GM19455 (cell line): ENCODE measurements at regions not wholly inside any gene's neighbourhood (a gene's known extent, or its start where the extent isn't known, plus 50 kb on each side); places are given as distances from the start of the nearest gene placed in this dataset.

Source experiments
- ATAC-seq: cut with Tn5 transposase; IDR thresholded peaks from one replicate; pipeline ENCODE4 v1.9.1; 2021; ENCODE audit not compliant: unreplicated experiment

DNA sequence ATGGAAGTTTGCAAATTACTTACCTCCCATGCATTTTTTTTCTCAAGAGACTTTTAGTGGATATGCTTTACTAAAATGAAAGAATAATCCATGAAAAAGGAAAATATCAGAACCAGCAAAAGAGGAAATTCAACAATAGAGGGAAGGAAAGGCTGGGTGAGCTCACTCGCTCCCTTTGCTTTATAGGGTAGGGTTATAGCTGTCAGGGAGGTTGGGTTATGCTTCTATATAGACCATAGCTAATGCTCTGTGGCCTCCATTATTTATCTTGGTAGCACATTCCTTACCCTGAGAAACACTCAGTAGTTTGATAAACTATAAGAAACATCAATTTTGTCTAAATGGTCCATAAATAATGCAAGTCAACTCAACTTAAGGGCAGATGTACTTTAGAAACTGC is 215.9 kb upstream of the FAR2 start:
- ATAC-seq, result no peak

DNA sequence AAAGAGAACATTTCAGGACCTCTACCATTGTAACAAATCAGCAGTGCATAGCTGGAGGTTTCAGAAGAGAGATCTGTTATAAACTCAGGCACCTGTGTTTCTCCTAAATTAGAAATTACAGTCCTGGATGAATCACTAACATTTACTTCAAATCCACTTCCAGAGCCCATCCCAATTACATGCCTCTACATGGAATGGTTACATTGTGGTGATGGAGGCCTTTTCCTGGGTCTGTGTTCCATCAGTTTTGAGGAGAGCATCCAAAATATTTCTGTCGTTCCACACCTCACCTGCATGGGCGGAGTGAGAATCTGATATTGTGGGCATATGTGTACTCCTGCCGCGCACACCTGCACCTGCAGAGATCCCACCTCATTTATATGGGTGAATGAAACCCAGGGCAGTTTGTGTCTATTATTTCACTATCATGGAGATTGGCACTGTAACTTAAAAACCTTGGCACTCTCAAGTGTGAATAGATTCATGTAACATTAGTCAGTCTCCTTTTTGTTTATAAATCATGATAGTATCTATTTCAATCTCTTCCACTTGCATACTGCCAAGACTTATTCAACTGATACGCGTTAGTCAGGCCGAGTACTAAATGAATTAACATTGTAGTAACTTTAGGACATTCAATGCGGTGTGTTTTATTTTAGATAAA is 215.1 kb upstream of the FAR2 start:
- ATAC-seq, result no peak

DNA sequence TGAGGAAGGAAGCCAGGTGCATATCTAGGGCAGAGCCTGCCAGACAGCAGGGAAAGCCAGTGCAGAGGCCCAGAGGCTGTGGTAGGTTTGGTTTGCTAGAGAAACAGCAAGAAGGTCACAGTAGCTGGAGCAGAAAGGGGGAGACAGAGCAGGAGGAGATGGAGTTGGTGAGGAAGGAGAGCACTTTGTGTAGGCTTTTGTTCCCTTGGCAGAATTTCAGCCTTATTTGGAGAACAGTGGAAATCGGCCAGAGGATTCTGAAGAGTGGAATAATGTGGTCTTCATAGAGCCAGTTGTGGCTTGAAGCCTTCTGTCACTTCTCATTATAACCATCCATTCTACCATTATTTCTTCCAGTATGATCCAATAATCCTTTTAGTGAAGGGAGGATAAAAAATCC is 212.9 kb upstream of the FAR2 start:
- no peak for ATAC-seq

DNA sequence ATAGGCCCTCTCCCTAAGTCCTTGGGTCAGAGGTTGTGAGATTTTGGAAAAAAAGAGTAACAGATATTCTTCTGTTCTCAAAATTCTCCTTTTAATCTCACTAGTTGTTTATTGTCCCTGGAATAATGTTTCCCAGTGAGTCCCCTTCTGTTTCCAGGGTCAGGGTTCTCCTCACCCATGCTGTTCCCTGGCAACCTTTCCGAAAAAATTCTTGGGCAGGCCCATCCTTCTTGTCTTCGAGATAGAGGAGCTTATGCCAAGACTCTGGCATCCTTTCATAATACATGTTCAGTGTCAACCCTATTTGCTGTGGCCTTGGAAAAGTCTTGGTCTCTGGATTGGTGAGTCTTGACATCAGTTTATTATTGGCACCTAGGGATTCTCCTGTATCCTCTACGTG is 212.4 kb upstream of the FAR2 start:
- no peak for ATAC-seq

DNA sequence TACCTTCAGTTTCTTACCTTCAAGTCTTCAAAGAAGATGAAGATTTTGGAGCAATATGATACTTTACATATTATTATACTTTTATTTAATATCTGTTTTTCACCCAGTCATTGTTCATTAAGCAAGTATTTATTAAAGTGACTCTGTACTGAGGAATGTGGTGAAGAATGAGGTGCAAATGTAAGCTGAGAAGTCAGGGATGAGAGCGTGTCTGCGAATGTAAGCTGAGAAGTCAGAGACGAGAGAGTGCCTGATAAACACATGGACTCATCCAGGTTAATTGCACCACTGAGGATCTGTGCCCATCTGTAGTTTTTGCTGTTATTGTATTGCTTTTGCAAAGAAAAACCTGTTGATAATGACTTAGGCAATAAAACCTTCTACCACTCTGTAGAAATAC is 211.9 kb upstream of the FAR2 start:
- ATAC-seq, result no peak

DNA sequence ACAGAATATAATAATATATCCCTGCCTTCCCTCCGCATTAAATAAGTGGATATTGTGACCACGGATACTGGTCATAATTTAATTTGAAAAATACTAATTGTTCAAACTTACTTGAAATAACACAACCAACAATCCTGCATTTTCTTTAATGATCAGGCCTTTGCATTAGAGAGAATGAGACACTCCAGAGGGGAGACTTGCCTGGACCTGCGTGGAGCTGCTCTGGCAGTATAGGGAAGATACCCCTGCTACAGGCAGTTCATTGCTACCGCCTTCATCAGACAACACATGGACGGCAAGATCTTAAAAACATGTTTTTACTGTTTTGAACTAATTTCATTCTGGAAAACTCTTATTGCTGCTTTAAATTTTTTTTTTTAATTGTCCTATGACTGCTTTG is 211.0 kb upstream of the FAR2 start:
- no peak for ATAC-seq

DNA sequence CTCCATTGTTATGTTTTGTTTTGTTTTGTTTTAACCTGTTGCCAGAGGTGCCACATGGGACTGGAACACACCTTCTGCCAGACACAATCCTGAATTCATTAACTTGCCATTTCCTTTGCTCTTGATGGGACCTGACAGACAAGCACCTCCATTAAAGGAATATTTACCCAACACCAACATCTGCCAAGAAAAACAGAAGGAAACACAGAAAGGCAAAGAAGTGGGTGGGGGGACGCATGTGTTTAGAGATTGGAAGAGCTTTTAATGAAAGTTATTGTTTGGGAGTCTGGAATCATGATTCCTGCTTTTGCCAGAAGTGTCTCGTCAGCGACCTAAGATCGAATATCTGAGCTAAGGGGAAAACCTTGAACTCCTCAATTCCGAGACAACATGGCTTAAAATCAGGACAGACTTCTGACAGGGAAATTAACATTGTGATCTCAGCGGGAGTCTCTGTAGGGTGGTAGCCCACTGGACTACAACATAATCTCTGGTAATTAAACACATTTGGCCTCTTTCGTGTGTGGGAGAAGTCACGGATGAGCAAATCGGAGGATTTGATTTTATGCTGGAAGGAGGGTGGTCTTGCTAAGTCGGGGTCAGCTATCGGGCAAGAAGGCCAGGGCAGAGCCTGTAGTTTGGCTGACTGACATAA is 210.4 kb upstream of the FAR2 start:
- no peak for ATAC-seq

DNA sequence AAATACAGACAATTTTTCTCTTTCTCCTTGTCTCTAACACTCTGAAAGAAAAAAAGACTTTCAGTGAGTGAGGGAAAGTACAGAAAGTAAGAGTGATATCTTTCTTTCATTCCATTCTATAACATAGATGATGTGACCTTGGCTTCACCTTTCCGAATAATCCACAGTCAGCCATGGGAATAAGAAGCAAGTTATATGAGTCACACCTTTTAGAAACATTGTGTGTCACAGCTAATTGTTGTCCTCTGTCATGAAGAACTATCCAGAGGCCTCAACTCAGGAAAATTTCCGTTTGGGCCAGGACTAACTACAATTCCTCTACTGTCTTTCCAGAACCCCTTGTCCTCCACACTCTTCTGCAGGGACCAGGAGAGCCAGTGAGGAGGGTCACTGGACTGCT is 209.7 kb upstream of the FAR2 start:
- ATAC-seq, result no peak

DNA sequence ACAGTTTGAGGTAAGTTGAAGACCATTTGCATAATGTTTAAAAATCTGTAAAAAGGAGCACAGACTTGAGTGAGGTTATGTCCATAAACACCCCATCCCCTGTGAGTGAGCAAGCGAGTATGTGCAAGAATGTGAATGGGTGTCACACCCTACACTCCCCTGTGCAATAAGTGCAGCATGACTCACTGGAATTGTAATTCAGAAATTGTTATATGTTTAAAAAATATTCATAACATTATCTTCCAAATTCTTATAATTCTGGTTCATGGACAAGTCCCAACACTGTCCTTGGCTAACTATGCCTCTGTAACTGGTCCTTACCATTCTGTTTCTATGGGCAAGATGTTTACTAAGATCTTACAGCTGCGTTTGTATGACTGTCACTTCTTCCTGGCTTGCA is 207.8 kb upstream of the FAR2 start:
- ATAC-seq, result no peak

DNA sequence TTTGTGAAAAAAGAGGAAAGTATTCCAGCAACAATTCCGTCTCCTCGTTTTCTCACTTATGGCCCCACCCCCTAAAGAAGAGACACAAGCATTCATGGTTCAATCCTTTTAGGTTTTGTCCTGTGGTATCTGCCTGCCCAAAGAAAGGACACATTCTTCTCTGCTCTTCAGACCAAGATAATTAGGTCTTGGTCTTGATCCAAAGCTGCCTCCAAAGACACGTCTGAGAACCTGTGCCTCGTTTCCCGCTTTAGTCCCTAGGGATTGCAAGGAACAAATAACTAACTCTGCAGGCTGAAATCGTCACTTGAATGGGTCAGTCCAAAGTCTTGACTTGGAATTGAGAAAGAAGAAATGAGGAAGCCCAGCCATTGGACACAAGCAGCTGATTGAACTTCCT is 202.7 kb upstream of the FAR2 start:
- ATAC-seq, result no peak

DNA sequence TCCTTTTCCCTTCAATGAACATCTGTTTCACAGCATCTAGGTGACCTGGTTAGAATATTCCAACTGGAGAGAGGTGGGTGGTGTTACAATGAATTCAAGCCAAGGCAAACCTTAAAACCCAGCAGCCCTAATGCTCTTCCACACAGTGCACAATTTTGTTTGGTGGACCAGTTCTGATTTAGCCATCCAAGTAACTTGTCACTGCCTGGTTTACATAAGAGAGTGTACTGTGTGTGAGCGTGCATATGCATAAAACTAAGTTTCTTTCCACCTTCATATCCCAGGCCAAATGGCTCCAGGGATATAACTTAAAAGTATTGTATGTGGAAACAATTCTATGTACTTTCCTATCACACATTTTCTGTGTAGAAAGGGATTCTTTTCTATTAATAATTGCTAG is 200.4 kb upstream of the FAR2 start:
- no peak for ATAC-seq

DNA sequence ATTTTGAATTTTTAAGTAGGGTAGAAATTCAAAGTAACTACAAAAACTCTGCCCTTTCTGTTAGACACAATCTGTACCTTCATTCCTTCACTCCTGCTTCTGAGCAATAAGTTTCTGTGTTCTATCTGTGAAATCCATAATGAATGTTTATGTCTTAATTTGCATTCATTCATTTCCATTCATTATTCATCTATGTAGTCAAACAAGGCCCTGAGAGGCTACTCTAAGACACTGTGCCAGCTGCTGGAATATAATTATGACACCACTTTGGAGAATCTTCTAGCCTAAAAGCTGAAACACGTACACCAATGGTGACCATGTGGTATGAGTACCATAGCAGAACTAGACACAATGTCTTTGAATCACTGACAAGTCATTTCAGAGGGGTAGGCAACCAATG is 199.9 kb upstream of the FAR2 start:
- no peak for ATAC-seq

DNA sequence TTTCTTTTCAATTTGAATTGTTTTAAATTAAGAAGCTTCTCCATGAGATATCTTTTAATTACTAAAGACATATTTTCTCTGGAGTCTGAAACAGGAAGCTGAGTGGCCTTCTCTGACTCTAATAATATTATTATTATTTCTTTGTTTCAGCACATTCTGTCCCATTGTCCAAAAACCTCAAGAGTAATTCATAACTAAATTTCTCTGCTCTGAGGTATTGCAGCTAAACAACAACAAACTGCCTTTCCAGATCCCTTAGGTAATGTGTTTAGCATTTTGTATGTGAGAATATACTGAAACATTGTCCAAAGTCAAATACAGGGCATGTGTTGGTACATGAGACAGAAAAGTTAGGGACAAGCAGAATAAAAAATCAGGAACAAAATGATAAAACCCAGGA is 199.0 kb upstream of the FAR2 start:
- no peak for ATAC-seq

DNA sequence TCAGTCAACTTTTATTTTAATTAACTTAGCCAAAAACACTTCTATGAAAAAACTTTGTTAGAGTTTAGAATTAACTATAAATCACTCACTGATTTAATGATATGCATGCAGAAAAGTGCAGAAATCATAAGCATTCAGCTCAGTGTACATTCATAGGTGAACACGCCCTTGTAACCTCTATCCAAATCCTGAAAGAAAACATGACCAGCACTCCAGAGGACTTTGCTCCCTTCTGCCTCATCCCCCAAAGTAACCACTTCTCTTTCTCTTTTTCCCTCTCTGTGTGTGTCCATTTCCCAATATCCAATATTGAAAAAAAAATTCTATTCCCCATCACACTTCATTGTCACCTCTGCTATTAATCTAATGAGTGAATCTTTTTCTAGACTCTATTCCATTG is 197.1 kb upstream of the FAR2 start:
- ATAC-seq, result no peak

DNA sequence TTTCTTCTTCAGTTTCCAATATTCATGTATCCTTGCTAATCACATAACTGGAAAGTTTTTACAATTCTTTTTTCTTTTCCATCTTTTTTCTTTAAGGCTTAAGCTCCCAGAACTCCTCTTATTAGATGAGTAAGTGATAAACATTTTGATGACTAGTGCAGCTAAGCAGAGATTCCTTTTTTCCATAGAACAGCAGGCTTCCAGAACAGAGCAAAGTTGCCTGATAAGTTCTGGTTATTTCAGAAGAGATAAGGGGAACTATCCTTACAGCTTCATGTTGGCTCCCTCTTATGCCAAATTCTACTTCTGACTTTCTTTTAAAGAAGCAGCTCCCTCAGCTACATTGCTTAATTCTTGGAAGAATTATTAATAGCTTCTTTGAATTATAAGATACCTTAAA is 194.7 kb upstream of the FAR2 start:
- no peak for ATAC-seq

DNA sequence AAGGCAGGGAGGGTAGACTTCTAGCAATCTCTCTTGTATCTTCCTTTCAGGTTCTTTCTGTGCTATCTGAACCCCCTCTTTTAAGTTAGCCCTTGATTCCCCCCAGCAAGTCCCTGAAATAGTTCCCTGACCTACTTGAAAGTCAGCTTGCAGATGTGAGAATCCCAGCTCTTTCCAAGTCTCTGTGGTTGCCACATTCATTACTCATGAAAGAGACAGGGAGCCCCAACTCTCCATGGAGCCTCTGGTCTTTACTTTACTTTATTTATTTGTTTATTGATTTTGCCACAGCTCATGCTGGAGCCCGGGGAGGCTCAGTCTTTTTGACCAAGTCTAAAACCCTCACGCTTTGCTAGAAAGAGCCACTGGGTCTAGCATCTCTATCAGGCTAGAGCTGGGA is 193.6 kb upstream of the FAR2 start:
- no peak for ATAC-seq

DNA sequence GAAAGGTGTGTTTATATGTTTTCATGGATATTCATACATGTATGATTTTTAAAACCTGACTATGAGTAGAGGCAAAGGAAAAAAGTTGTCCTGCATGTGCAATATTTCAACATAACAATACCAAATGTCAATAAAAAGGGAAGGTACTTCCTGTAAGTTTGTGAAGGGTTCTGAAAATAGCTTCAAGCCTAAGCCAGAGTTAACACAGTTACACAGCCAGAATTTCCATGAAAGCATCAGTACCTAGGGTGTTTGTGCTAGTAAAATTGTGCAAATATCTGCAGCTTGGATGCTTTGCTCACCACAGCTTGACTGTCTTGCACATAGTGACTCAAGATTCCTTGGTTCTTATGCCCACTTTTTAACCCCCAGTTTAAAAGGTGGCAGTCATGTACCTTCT is 193.1 kb upstream of the FAR2 start:
- no peak for ATAC-seq

DNA sequence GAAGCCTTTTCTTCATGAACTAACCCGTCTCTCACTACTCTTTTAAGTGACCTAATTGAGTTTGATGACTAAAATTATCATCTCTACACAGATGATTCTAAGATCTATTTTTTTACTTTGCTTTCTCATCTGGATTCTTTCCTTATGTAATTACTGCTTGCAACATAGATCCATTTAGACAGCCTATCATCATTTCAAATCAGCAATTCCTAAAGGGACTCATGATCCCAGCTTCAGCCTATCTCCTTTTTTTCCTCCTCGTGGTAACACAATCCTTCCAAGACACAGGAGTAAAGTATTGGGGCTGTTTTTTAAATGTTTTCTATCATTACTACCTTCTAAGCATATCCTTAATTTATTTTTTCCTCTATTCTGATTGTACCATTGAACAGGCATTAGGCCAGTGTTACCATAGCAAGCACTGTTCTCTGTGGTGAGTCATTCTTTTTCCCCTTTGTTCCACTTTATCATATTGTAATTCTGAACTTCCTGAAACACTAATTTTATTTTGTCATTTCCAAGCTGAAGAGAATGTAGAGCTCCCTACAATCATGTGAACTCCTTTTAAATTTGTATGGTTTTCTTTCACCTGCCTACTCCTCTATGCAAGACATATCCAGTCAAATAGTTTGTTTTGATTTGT is 190.4 kb upstream of the FAR2 start:
- ATAC-seq, result no peak

DNA sequence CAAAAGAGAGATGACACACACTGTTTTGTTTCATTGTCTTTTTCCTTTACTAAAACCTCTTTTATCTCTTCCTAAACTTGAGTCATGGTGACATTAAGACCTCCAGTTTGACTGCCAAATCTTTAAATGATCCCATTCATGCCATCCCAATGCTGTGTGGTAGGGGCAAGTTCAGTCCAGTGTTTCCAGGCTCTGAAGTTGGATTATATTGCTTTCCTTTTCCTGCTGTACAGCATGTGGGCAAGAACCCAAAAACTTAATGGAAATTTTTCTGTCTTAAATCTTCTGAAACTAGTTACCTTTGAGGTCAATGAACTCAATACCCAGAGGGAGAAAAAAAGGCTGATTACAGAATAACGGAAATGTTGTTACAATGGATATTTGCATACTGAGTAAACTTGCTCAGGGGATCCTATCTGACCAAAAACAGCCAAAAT is 187.1 kb upstream of the FAR2 start:
- ATAC-seq, result no peak

DNA sequence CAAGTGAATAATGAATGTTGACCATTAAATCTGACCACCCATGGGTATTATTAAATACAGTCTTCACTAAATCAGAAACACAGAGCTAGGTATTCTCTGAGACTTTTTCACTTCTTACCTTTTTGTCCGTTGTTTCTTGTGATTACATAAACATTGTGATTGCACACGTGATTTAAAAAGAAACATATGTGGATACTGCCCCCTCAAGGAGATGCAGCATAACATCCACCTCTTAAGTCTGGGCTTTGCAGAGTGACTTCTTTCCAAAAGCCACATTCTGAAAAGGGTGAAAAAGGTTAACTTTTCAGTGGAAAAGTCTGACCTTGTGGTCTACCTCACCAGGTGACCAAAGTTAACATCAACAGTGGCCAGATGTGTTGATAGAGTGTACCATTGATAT is 185.5 kb upstream of the FAR2 start:
- no peak for ATAC-seq

DNA sequence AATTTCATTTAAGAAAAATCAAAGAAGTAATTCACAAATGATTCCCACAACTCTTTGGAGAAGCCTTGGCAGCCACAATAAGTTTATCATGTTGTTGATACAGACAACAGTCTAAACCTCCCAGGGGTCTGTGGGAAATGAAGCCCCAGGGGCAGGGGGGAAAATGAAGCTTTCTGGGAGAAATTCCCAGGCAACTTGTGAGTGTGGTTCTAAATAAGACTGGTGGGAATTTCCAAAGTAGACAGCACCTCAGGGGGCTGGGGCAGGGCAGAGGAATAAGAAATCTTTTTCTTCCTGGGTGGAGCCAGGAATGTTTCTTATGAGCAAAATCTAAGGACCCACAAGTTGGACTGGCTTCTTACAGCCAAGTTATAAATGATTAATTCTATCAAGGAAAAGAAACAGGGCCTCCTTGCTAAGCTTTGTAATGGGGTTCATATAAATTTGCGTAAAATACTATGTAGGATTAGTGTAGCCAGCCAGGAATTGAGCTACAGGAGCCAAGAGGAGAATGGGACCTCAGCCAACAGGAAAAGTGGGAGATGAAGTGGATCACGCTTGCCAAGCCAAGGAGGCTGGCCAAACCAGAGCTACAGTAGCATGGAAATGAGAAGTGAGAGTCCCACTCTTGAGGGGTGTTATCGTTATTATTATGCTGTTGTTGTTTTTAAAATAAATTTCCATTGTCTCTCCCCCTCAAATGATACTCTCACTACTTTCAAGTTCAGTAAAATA is 182.9 kb upstream of the FAR2 start:
- no peak for ATAC-seq

DNA sequence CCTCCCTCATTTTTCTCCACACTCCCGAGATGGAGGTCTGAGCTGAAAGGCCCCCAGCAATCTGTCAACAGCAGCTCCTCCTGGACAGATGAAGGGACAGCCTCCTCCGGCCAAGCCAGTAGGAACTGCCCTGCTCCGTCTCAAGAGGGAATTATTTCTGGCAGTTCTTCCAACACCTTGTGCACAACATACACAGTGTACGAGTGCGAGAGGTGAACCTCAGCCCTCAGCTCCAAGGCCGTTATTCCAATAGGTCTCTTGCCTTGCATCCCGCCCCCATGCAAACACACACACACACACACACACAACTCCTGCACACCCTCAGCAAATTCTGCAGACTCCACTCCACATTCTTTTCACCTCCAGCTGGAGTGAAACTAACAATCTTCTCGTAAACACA is 181.7 kb upstream of the FAR2 start:
- ATAC-seq, result no peak
